Karpas-422 (cell line): ENCODE measurements at regions not wholly inside any gene's neighbourhood (a gene's known extent, or its start where the extent isn't known, plus 50 kb on each side); places are given as distances from the start of the nearest gene placed in this dataset.

Experiments
- DNase-seq: peaks from one replicate; pipeline ENCODE4 v3.0.0-alpha.2; 2015
- H2AFZ ChIP-seq: fragments of 200-600 bp; sonication (generic); 2 replicates; pipeline ENCODE4 v1.6.1; 2014; ENCODE audit warnings: antibody characterized with exemption, low read length, mixed read lengths
- H3K27ac ChIP-seq: fragments of 200-600 bp; sonication (generic); 2 replicates; pipeline ENCODE4 v1.5.1; 2014; ENCODE audit warnings: mild to moderate bottlenecking, low read length, moderate library complexity
- H3K27me3 ChIP-seq: fragments of 200-600 bp; sonication (generic); 2 replicates; pipeline ENCODE4 v1.6.1; 2014; ENCODE audit warnings: low read length, mixed read lengths
- H3K36me3 ChIP-seq: fragments of 200-600 bp; sonication (generic); 2 replicates; pipeline ENCODE4 v1.6.1; 2014; ENCODE audit warnings: low read length, mixed read lengths; ENCODE audit not compliant: insufficient read depth
- H3K4me1 ChIP-seq: fragments of 200-600 bp; sonication (generic); 2 replicates; pipeline ENCODE4 v1.6.1; 2014; ENCODE audit warnings: mild to moderate bottlenecking, low read length, mixed read lengths
- H3K4me2 ChIP-seq: fragments of 200-600 bp; sonication (generic); 2 replicates; pipeline ENCODE4 v1.6.1; 2014; ENCODE audit warnings: low read length, low read depth, mild to moderate bottlenecking; ENCODE audit not compliant: poor library complexity, severe bottlenecking
- H3K4me3 ChIP-seq: fragments of 200-600 bp; sonication (generic); 2 replicates; pipeline ENCODE4 v1.5.1; 2014; ENCODE audit warnings: mild to moderate bottlenecking, antibody characterized with exemption, low read length, mixed read lengths
- H3K79me2 ChIP-seq: fragments of 200-600 bp; sonication (generic); 2 replicates; pipeline ENCODE4 v1.6.1; 2014; ENCODE audit warnings: mild to moderate bottlenecking, low read length, mixed read lengths
- H3K9ac ChIP-seq: fragments of 200-600 bp; sonication (generic); 2 replicates; pipeline ENCODE4 v1.6.0; 2014; ENCODE audit warnings: low read length
- H3K9me2 ChIP-seq: fragments of 200-600 bp; sonication (generic), shearing (Covaris generic); replicated peaks from 2 replicates; pipeline ENCODE4 v1.6.0; 2014; ENCODE audit warnings: mild to moderate bottlenecking, low read length, moderate library complexity; ENCODE audit not compliant: insufficient read depth
- H3K9me3 ChIP-seq: fragments of 300-700, 200-600 bp; sonication (generic); 2 replicates; pipeline ENCODE4 v1.6.1; 2014; ENCODE audit warnings: low read length, mixed read lengths
- H4K20me1 ChIP-seq: fragments of 200-600 bp; sonication (generic); 2 replicates; pipeline ENCODE4 v1.6.1; 2014; ENCODE audit warnings: mild to moderate bottlenecking, antibody characterized with exemption, low read length, low read depth; ENCODE audit not compliant: insufficient read depth

DNA sequence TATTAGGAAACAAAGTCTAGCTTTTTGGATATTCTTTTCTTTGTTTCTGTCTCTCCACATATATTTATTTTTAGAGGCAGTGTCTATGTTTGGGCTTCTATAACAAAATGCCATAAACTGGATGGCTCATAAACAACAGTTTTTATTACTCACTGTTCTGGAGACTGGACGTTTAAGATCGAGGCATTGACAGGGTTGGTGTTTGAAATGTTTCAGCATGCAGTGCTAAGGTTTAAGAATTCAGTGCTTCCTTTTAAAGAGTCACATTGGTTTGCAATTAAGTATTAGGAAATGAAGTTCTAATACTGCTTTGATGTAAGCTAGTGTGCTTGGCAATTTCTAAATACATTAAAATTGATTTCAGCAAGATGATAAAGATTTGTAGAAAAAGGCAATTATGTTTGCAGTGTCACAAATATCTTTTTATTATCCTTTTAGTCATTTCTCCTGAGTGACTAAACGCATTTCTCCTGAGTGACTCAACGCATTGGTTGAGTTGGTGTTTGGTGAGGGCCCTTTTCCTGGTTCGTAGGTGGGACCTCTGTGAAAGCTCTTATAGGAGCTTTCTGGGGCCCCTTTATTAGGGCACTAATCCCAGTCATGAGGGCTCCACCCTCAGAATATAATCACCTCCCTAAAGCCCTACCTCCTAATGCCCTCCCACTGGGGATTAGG, 317.0 kb downstream of the USP25 start:
- H3K27me3 ChIP-seq, result no peaks in the 10 kb centered on the region
- H3K9ac ChIP-seq, result no peak overlapping the region
- no peaks in the 10 kb centered on the region for H3K9me3 ChIP-seq
- H3K4me2 ChIP-seq, result no peak overlapping the region
- H3K9me2 ChIP-seq, result 0 out of 2 replicates have a peak, but pooled peaks cover 6% of the 10 kb centered on the region
- no peak overlapping the region for H2AFZ ChIP-seq
- no peak overlapping the region for H3K4me3 ChIP-seq
- H3K79me2 ChIP-seq, result no peaks in the 10 kb centered on the region
- no peaks in the 10 kb centered on the region for H3K4me1 ChIP-seq
- H4K20me1 ChIP-seq, result no peaks in the 10 kb centered on the region
- no peaks in the 10 kb centered on the region for H3K36me3 ChIP-seq
- no peak for DNase-seq
- H3K27ac ChIP-seq, result no peak overlapping the region

DNA sequence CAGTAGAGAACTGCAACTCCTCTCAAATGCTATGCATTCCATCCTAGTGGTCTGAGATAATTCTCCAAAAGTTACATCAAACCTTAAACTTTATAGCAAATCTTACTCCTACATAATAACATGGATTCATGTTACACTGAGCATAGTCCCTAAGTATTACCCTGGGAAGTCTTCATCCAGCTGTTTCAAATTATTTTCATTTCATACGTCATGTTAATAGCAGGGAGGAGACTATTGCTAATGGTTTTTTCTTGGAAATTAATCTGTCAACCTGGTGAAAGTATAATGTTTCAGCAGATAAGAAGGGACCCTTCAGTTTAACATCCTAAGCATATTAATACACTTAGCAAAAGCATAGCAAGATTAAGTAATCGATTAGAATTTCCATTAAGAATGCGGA, 318.1 kb downstream of the USP25 start:
- H3K4me2 ChIP-seq, result no peak overlapping the region
- H3K9me2 ChIP-seq, result 0 out of 2 replicates have a peak, but pooled peaks cover 6% of the 10 kb centered on the region
- no peak overlapping the region for H2AFZ ChIP-seq
- no peaks in the 10 kb centered on the region for H3K27me3 ChIP-seq
- no peaks in the 10 kb centered on the region for H3K9me3 ChIP-seq
- H3K4me3 ChIP-seq, result no peak overlapping the region
- DNase-seq, result no peak
- H3K79me2 ChIP-seq, result no peaks in the 10 kb centered on the region
- H3K36me3 ChIP-seq, result no peaks in the 10 kb centered on the region
- H3K9ac ChIP-seq, result no peak overlapping the region
- H4K20me1 ChIP-seq, result no peaks in the 10 kb centered on the region
- H3K4me1 ChIP-seq, result no peaks in the 10 kb centered on the region
- H3K27ac ChIP-seq, result no peak overlapping the region

DNA sequence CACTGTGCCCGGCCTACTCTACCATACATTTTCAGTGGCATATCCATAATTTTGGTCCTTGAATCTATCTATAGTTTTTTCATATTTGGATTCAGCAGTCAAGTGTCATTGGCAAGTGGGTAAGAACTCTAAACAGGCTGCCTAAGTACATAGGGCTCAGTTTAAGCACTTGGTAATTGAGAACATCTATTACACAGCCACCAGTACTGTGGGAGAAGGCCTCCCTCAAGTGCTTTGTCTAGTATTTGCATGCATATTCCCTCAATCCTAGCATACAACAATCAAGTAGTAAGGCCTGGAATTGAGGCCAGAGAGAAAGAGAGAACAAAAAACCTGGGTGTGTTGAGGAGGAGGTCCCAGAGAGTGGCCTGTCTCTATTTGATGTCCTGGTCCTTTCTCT, 325.2 kb downstream of the USP25 start:
- no peak overlapping the region for H2AFZ ChIP-seq
- no peak overlapping the region for H3K27ac ChIP-seq

DNA sequence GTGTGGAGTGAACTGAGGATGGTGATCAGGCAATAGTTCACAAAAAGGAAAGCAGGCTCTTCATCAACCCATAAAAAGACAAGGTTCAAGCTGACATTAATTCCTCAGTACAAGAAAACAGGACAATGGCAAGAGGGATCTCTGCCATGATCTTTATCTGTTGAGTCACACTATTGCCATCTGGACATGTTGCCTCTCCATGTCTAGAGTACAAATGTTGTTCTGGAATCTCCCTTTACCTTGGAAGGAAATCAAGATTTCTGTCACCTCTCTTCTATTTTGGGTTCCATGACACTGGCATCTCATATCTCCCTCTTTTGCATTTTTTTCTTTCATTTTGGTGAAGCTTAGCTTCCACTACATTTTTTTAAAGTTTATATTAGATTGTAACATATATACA, 329.1 kb downstream of the USP25 start:
- no peak overlapping the region for H3K4me3 ChIP-seq
- H3K36me3 ChIP-seq, result no peaks in the 10 kb centered on the region
- H3K9me3 ChIP-seq, result no peaks in the 10 kb centered on the region
- H3K79me2 ChIP-seq, result no peaks in the 10 kb centered on the region
- H3K4me2 ChIP-seq, result no peak overlapping the region
- DNase-seq, result no peak
- no peak overlapping the region for H2AFZ ChIP-seq
- no peaks in the 10 kb centered on the region for H4K20me1 ChIP-seq
- H3K9me2 ChIP-seq, result no peaks in the 10 kb centered on the region
- no peaks in the 10 kb centered on the region for H3K4me1 ChIP-seq
- no peak overlapping the region for H3K27ac ChIP-seq
- H3K27me3 ChIP-seq, result no peaks in the 10 kb centered on the region
- H3K9ac ChIP-seq, result no peak overlapping the region

More for the DNA sequence above, 325.2 kb downstream of the USP25 start:
- Histone ChIP-seq H3K9me2 (no peaks in the 10 kb centered on the region), H3K27me3 (no peaks in the 10 kb centered on the region), H3K4me2 (no peak overlapping the region), H4K20me1 (no peaks in the 10 kb centered on the region), H3K4me3 (no peak overlapping the region), H3K4me1 (no peaks in the 10 kb centered on the region), H3K36me3 (no peaks in the 10 kb centered on the region), H3K79me2 (no peaks in the 10 kb centered on the region), H3K9me3 (no peaks in the 10 kb centered on the region), H3K9ac (no peak overlapping the region)
- no peak for DNase-seq

DNA sequence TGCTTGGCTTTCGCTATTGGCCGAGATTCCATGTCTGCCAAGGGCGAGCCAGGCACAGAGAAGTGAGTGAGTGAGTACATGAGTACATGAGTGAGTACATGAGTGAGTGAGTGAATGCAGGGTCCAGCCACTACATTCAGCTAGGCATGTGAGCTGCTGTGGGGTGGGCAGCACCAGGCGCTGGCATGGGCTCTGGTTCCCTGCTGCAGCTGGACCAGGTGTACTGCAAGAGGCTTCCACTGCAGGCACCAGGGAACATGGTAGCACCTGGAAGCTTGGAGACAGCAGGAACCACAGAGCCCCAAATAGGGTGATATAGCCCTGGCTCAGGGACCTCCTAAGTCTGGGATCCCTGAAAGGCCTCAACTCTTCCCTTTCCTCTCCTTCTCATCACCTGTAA, 330.2 kb downstream of the USP25 start:
- Histone ChIP-seq H3K79me2 (no peaks in the 10 kb centered on the region), H3K9ac (no peak overlapping the region), H4K20me1 (no peaks in the 10 kb centered on the region), H3K4me3 (no peak overlapping the region), H3K27ac (no peak overlapping the region), H3K9me2 (no peaks in the 10 kb centered on the region), H3K36me3 (no peaks in the 10 kb centered on the region), H2AFZ (no peak overlapping the region), H3K27me3 (no peaks in the 10 kb centered on the region), H3K4me1 (no peaks in the 10 kb centered on the region), H3K4me2 (no peak overlapping the region), H3K9me3 (no peaks in the 10 kb centered on the region)
- no peak for DNase-seq

DNA sequence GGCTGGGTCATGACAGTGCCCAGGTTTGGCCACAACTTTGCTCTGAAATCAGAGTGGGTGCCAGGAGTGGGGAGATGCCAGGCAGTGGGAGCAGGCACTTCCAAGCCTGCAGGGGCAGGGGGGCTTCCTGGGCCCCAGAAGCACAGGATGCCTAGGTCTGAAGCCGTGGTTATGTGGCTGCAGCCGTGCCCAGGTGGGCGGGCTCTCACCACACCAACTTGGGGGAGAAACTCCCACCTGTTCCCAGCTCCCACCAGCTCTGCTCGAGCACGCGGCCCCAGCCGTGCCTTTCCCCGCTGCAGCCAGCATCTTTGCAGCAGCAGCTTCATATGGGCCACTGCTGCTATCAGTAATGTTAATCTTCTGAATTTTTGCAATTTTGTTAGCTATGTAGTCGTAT, 331.4 kb downstream of the USP25 start:
- Histone ChIP-seq H3K4me3 (no peak overlapping the region), H3K9me3 (no peaks in the 10 kb centered on the region), H3K79me2 (no peaks in the 10 kb centered on the region), H3K4me1 (no peaks in the 10 kb centered on the region), H3K27ac (no peak overlapping the region), H3K27me3 (no peaks in the 10 kb centered on the region), H3K36me3 (no peaks in the 10 kb centered on the region), H4K20me1 (no peaks in the 10 kb centered on the region), H3K9me2 (no peaks in the 10 kb centered on the region), H3K4me2 (no peak overlapping the region), H3K9ac (no peak overlapping the region), H2AFZ (no peak overlapping the region)
- no peak for DNase-seq

DNA sequence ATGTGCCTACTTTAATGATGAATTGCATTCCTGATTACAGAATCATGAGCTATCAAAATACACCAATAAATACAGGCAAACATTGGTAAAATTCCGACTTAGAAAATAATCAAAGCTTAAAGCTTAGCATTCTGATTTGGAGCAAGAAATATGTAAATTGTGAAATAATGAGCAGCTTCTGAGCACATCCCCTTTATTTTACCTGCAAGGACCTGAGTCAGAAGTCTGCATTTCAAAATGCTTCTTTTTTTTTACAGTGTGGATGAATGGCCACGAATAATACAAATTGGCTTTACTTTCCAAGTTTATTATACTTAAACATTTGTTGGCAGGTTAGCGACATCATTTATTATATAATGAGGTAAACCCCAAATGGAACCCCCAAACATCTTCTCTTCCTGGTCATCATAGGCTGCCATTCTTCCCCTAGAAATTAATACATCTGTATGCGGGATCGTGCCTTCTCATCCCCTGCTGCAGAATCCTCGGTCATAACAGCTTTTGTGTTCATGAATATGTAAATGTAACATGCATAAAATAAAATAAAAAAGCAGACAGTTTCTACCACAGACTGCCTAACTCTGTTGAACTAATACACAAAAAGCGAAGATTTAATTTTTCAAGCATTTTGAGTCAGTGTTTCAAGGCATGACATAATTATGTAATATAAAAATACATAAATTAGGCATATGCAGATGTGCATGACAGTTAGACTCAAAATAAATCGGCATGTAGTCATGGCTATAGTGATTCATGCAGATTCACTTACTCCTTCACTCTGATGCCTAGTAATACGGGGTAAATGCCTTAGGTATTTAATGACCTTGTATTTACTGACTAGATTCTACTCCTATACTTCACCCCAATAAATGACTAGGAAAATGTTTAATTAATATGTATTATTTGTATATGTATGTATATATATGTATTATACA, 339.7 kb downstream of the USP25 start:
- Histone ChIP-seq H3K36me3 (no peaks in the 10 kb centered on the region), H3K27ac (no peak overlapping the region), H3K4me3 (no peak overlapping the region), H4K20me1 (no peaks in the 10 kb centered on the region), H2AFZ (no peak overlapping the region), H3K9ac (no peak overlapping the region), H3K4me1 (no peaks in the 10 kb centered on the region), H3K9me2 (no peaks in the 10 kb centered on the region), H3K27me3 (no peaks in the 10 kb centered on the region), H3K4me2 (no peak overlapping the region), H3K9me3 (no peaks in the 10 kb centered on the region), H3K79me2 (no peaks in the 10 kb centered on the region)
- no peak for DNase-seq

DNA sequence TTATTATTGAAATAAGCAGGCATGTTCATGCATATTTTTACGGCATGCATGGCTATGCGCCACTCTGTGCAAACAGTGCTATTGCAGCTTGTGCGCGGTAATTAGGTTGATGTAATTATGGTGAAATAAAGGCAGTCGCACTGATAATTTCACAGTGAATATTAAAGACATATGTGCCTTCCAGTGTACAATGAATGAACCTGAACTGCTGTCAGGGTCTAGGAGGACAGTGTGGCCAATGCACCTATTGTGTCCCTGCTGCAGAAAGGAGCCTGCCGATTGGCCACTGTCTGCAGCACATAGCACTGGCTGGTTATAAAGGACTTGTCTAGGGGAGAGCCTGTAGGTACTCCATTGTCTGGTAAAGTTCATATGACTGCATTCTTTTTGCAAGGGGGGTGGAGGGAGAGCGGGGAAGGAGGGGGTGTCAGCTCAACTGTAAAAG, 340.4 kb downstream of the USP25 start:
- DNase-seq, result no peak
- Histone ChIP-seq H3K4me3 (no peak overlapping the region), H3K36me3 (no peaks in the 10 kb centered on the region), H3K79me2 (no peaks in the 10 kb centered on the region), H3K4me2 (no peak overlapping the region), H3K27me3 (no peaks in the 10 kb centered on the region), H3K27ac (no peak overlapping the region), H3K9me3 (no peaks in the 10 kb centered on the region), H3K9me2 (no peaks in the 10 kb centered on the region), H2AFZ (no peak overlapping the region), H4K20me1 (no peaks in the 10 kb centered on the region), H3K9ac (no peak overlapping the region), H3K4me1 (no peaks in the 10 kb centered on the region)
